ENCODE measurements at regions not wholly inside any gene's neighbourhood (a gene's known extent, or its start where the extent isn't known, plus 50 kb on each side); places are given as distances from the start of the nearest gene placed in this dataset.

GRCh38 chr14:30118992-30119640 is 191.5 kb upstream of the PRKD1 start:
- H3K9me3 ChIP-seq (ENCODE audit: control insufficient read depth, low read length): no peaks in the 10 kb centered on the region
- H3K4me1 ChIP-seq (ENCODE audit: control insufficient read depth, insufficient read depth, low read length): no peaks in the 10 kb centered on the region
- H3K27me3 ChIP-seq (replicated peaks; ENCODE audit: control insufficient read depth, insufficient read depth, low read length): no peaks in the 10 kb centered on the region
- no peak overlapping the region for H3K4me3 ChIP-seq (ENCODE audit: low read length)
- H3K36me3 ChIP-seq (ENCODE audit: control insufficient read depth, insufficient read depth, low read length, severe bottlenecking): no peaks in the 10 kb centered on the region
- no peak for DNase-seq (ENCODE audit: low read depth)
- no peak overlapping the region for H3K9ac ChIP-seq (ENCODE audit: low read length)

GRCh38 chr14:30125322-30125979 is 197.8 kb upstream of the PRKD1 start:
- Histone ChIP-seq H3K9me3 (ENCODE audit: control insufficient read depth, low read length) (no peaks in the 10 kb centered on the region), H3K36me3 (ENCODE audit: control insufficient read depth, insufficient read depth, low read length, severe bottlenecking) (no peaks in the 10 kb centered on the region), H3K4me1 (ENCODE audit: control insufficient read depth, insufficient read depth, low read length) (peaks cover 17% of the 10 kb centered on the region), H3K9ac (ENCODE audit: low read length) (no peak overlapping the region), H3K27me3 (replicated peaks; ENCODE audit: control insufficient read depth, insufficient read depth, low read length) (no peaks in the 10 kb centered on the region), H3K4me3 (ENCODE audit: low read length) (no peak overlapping the region)
- DNase-seq (ENCODE audit: low read depth): peak; percentile 30

GRCh38 chr14:30129807-30130206 is 202.2 kb upstream of the PRKD1 start:
- no peak overlapping the region for H3K4me3 ChIP-seq (ENCODE audit: low read length)
- no peak overlapping the region for H3K9ac ChIP-seq (ENCODE audit: low read length)
- H3K4me1 ChIP-seq (ENCODE audit: control insufficient read depth, insufficient read depth, low read length): peaks cover 17% of the 10 kb centered on the region
- H3K9me3 ChIP-seq (ENCODE audit: control insufficient read depth, low read length): no peaks in the 10 kb centered on the region
- no peaks in the 10 kb centered on the region for H3K27me3 ChIP-seq (replicated peaks; ENCODE audit: control insufficient read depth, insufficient read depth, low read length)
- no peaks in the 10 kb centered on the region for H3K36me3 ChIP-seq (ENCODE audit: control insufficient read depth, insufficient read depth, low read length, severe bottlenecking)
- DNase-seq (ENCODE audit: low read depth): peak; percentile 5

GRCh38 chr14:30131581-30132097 is 204.0 kb upstream of the PRKD1 start:
- H3K9me3 ChIP-seq (ENCODE audit: control insufficient read depth, low read length): no peaks in the 10 kb centered on the region
- H3K27me3 ChIP-seq (replicated peaks; ENCODE audit: control insufficient read depth, insufficient read depth, low read length): no peaks in the 10 kb centered on the region
- no peaks in the 10 kb centered on the region for H3K36me3 ChIP-seq (ENCODE audit: control insufficient read depth, insufficient read depth, low read length, severe bottlenecking)
- DNase-seq (ENCODE audit: low read depth): no peak
- peaks cover 6% of the 10 kb centered on the region for H3K4me1 ChIP-seq (ENCODE audit: control insufficient read depth, insufficient read depth, low read length)
- H3K4me3 ChIP-seq (ENCODE audit: low read length): no peak overlapping the region
- no peak overlapping the region for H3K9ac ChIP-seq (ENCODE audit: low read length)

- DNase-seq (ENCODE audit: low read depth): no peak
- no peak overlapping the region for H3K4me3 ChIP-seq (ENCODE audit: low read length)
- H3K9me3 ChIP-seq (ENCODE audit: control insufficient read depth, low read length): no peaks in the 10 kb centered on the region
- H3K27me3 ChIP-seq (replicated peaks; ENCODE audit: control insufficient read depth, insufficient read depth, low read length): no peaks in the 10 kb centered on the region
- no peaks in the 10 kb centered on the region for H3K36me3 ChIP-seq (ENCODE audit: control insufficient read depth, insufficient read depth, low read length, severe bottlenecking)
- peaks cover 6% of the 10 kb centered on the region for H3K4me1 ChIP-seq (ENCODE audit: control insufficient read depth, insufficient read depth, low read length)
- no peak overlapping the region for H3K9ac ChIP-seq (ENCODE audit: low read length)
Observed at GRCh38 chr14:30132196-30132595, 204.5 kb upstream of the PRKD1 start.

GRCh38 chr14:30134936-30135335 is 207.3 kb upstream of the PRKD1 start:
- Histone ChIP-seq H3K4me3 (ENCODE audit: low read length) (no peak overlapping the region), H3K4me1 (ENCODE audit: control insufficient read depth, insufficient read depth, low read length) (peaks cover 4% of the 10 kb centered on the region), H3K36me3 (ENCODE audit: control insufficient read depth, insufficient read depth, low read length, severe bottlenecking) (no peaks in the 10 kb centered on the region), H3K9me3 (ENCODE audit: control insufficient read depth, low read length) (no peaks in the 10 kb centered on the region), H3K9ac (ENCODE audit: low read length) (no peak overlapping the region), H3K27me3 (replicated peaks; ENCODE audit: control insufficient read depth, insufficient read depth, low read length) (no peaks in the 10 kb centered on the region)
- no peak for DNase-seq (ENCODE audit: low read depth)

- Histone ChIP-seq H3K4me3 (ENCODE audit: low read length) (no peak overlapping the region), H3K9ac (ENCODE audit: low read length) (no peak overlapping the region), H3K9me3 (ENCODE audit: control insufficient read depth, low read length) (no peaks in the 10 kb centered on the region), H3K27me3 (replicated peaks; ENCODE audit: control insufficient read depth, insufficient read depth, low read length) (no peaks in the 10 kb centered on the region), H3K36me3 (ENCODE audit: control insufficient read depth, insufficient read depth, low read length, severe bottlenecking) (no peaks in the 10 kb centered on the region), H3K4me1 (ENCODE audit: control insufficient read depth, insufficient read depth, low read length) (peaks cover under 1% of the 10 kb centered on the region)
- DNase-seq (ENCODE audit: low read depth): no peak
Observed at GRCh38 chr14:30138567-30138966, 210.9 kb upstream of the PRKD1 start.

GRCh38 chr14:30142216-30142615 is 214.6 kb upstream of the PRKD1 start:
- DNase-seq (ENCODE audit: low read depth): no peak
- peaks cover 7% of the 10 kb centered on the region for H3K4me1 ChIP-seq (ENCODE audit: control insufficient read depth, insufficient read depth, low read length)
- no peak overlapping the region for H3K9ac ChIP-seq (ENCODE audit: low read length)
- no peaks in the 10 kb centered on the region for H3K36me3 ChIP-seq (ENCODE audit: control insufficient read depth, insufficient read depth, low read length, severe bottlenecking)
- H3K9me3 ChIP-seq (ENCODE audit: control insufficient read depth, low read length): peaks cover 23% of the 10 kb centered on the region
- H3K4me3 ChIP-seq (ENCODE audit: low read length): no peak overlapping the region
- H3K27me3 ChIP-seq (replicated peaks; ENCODE audit: control insufficient read depth, insufficient read depth, low read length): no peaks in the 10 kb centered on the region

GRCh38 chr14:30143627-30144026 is 216.0 kb upstream of the PRKD1 start:
- Histone ChIP-seq H3K9ac (ENCODE audit: low read length) (peak overlapping the region; percentile 71), H3K4me1 (ENCODE audit: control insufficient read depth, insufficient read depth, low read length) (peaks cover 7% of the 10 kb centered on the region), H3K36me3 (ENCODE audit: control insufficient read depth, insufficient read depth, low read length, severe bottlenecking) (no peaks in the 10 kb centered on the region), H3K9me3 (ENCODE audit: control insufficient read depth, low read length) (peaks cover 34% of the 10 kb centered on the region), H3K27me3 (replicated peaks; ENCODE audit: control insufficient read depth, insufficient read depth, low read length) (no peaks in the 10 kb centered on the region), H3K4me3 (ENCODE audit: low read length) (peak overlapping the region; percentile 60)
- DNase-seq (ENCODE audit: low read depth): peak; percentile 63

- H3K4me1 ChIP-seq (ENCODE audit: control insufficient read depth, insufficient read depth, low read length): peaks cover 3% of the 10 kb centered on the region
- H3K9me3 ChIP-seq (ENCODE audit: control insufficient read depth, low read length): peaks cover 6% of the 10 kb centered on the region
- DNase-seq (ENCODE audit: low read depth): peak; percentile 27
- no peak overlapping the region for H3K4me3 ChIP-seq (ENCODE audit: low read length)
- H3K9ac ChIP-seq (ENCODE audit: low read length): no peak overlapping the region
- H3K36me3 ChIP-seq (ENCODE audit: control insufficient read depth, insufficient read depth, low read length, severe bottlenecking): no peaks in the 10 kb centered on the region
- H3K27me3 ChIP-seq (replicated peaks; ENCODE audit: control insufficient read depth, insufficient read depth, low read length): no peaks in the 10 kb centered on the region
Observed at GRCh38 chr14:30153717-30154116, 226.1 kb upstream of the PRKD1 start.

GRCh38 chr14:30156571-30156970 is 228.9 kb upstream of the PRKD1 start:
- no peak overlapping the region for H3K9ac ChIP-seq (ENCODE audit: low read length)
- H3K27me3 ChIP-seq (replicated peaks; ENCODE audit: control insufficient read depth, insufficient read depth, low read length): no peaks in the 10 kb centered on the region
- H3K36me3 ChIP-seq (ENCODE audit: control insufficient read depth, insufficient read depth, low read length, severe bottlenecking): no peaks in the 10 kb centered on the region
- H3K4me3 ChIP-seq (ENCODE audit: low read length): no peak overlapping the region
- DNase-seq (ENCODE audit: low read depth): no peak
- peaks cover 11% of the 10 kb centered on the region for H3K4me1 ChIP-seq (ENCODE audit: control insufficient read depth, insufficient read depth, low read length)
- H3K9me3 ChIP-seq (ENCODE audit: control insufficient read depth, low read length): no peaks in the 10 kb centered on the region
